SK-N-SH (cell line): ENCODE measurements at regions not wholly inside any gene's neighbourhood (a gene's known extent, or its start where the extent isn't known, plus 50 kb on each side); places are given as distances from the start of the nearest gene placed in this dataset.

ENCODE experiments used
- CTCF ChIA-PET: fragments of 300-600, 350-600 bp; formaldehyde crosslinking; extraction: SDS; loops from one replicate; lab custom pipeline; 2021; lab: Yijun Ruan, JAX
- POLR2A ChIA-PET: fragments of 350-600 bp; sonication (Branson Sonifier 250); formaldehyde crosslinking; extraction: SDS; loops from one replicate; lab custom pipeline; 2020; ENCODE audit warnings: antibody characterized with exemption, inconsistent platforms; lab: Yijun Ruan, JAX
- DNase-seq: peaks from one replicate; pipeline ENCODE4 v3.0.0; 2012
- H2AFZ ChIP-seq: fragments of 200-600 bp; sonication (generic); 2 replicates; pipeline ENCODE4 v1.8.1; 2016; ENCODE audit warnings: antibody characterized with exemption, mild to moderate bottlenecking, low read depth
- H3F3A ChIP-seq: fragments of 200-600 bp; sonication (generic); replicated peaks from 2 replicates; pipeline ENCODE3; 2016; ENCODE audit warnings: antibody characterized with exemption, mild to moderate bottlenecking; ENCODE audit not compliant: insufficient read depth
- H3K27ac ChIP-seq, 2 experiments: fragments of 200-500 bp in 1 of 2; fragments of 200-600 bp in 1 of 2; sonication (Bioruptor generic) in 1 of 2; sonication (generic), shearing (Covaris generic) in 1 of 2; 2 replicates each; pipeline versions ENCODE4 v1.5.1 to v1.6.1; 2014 to 2016; ENCODE audit warnings: low read depth in 2 of 2, inconsistent platforms in 1 of 2, low read length in 1 of 2, mild to moderate bottlenecking in 1 of 2, mixed read lengths in 1 of 2
- H3K27me3 ChIP-seq: fragments of 200-600 bp; sonication (generic), shearing (Covaris generic); 2 replicates; pipeline ENCODE4 v1.6.1; 2016; ENCODE audit warnings: mixed run types; ENCODE audit not compliant: insufficient read depth
- H3K36me3 ChIP-seq, 2 experiments: fragments of 200-500 bp in 1 of 2; fragments of 200-600 bp in 1 of 2; sonication (Bioruptor generic) in 1 of 2; sonication (generic) in 1 of 2; replicated peaks in 1 of 2; 2 replicates each; pipeline versions ENCODE3 to v1.5.1; 2014 to 2016; ENCODE audit warnings: low read length in 1 of 2, mild to moderate bottlenecking in 1 of 2; ENCODE audit not compliant: insufficient read depth in 2 of 2, control insufficient read depth in 1 of 2
- H3K4me1 ChIP-seq, 2 experiments: fragments of 200-500 bp in 1 of 2; fragments of 200-600 bp in 1 of 2; sonication (Bioruptor generic) in 1 of 2; sonication (generic), shearing (Covaris generic) in 1 of 2; 2 replicates each; pipeline versions ENCODE4 v1.5.1 to v1.6.1; 2014 to 2016; ENCODE audit warnings: low read depth in 1 of 2, low read length in 1 of 2, mixed run types in 1 of 2; ENCODE audit not compliant: insufficient read depth in 2 of 2, control insufficient read depth in 1 of 2
- H3K4me2 ChIP-seq: fragments of 200-600 bp; sonication (generic), shearing (Covaris generic); 2 replicates; pipeline ENCODE4 v1.6.1; 2017; ENCODE audit warnings: mixed run types
- H3K4me3 ChIP-seq, 2 experiments: fragments of 200-500 bp in 1 of 2; fragments of 200-600 bp in 1 of 2; sonication (Bioruptor generic) in 1 of 2; sonication (generic), shearing (Covaris generic) in 1 of 2; 2 replicates each; pipeline versions ENCODE4 v1.5.1 to v1.8.1; 2014 to 2016; ENCODE audit warnings: low read depth in 2 of 2, inconsistent platforms in 1 of 2, low read length in 1 of 2, mild to moderate bottlenecking in 1 of 2, mixed read lengths in 1 of 2, moderate library complexity in 1 of 2
- H3K79me2 ChIP-seq: fragments of 200-600 bp; sonication (generic); 2 replicates; pipeline ENCODE4 v1.8.1; 2017; ENCODE audit warnings: mild to moderate bottlenecking; ENCODE audit not compliant: insufficient read depth
- H3K9ac ChIP-seq: fragments of 200-600 bp; sonication (generic); 2 replicates; pipeline ENCODE4 v1.6.1; 2017; ENCODE audit warnings: mixed run types
- H3K9me2 ChIP-seq: fragments of 200-600 bp; sonication (generic); 2 replicates; pipeline ENCODE4 v1.6.1; 2017; ENCODE audit warnings: mixed run types
- H3K9me3 ChIP-seq: fragments of 200-600 bp; sonication (generic); 2 replicates; pipeline ENCODE4 v1.6.1; 2017; ENCODE audit warnings: mixed run types, mild to moderate bottlenecking, moderate library complexity
- H4K20me1 ChIP-seq: fragments of 200-600 bp; sonication (generic); 2 replicates; pipeline ENCODE4 v1.6.1; 2017; ENCODE audit warnings: mild to moderate bottlenecking, mixed run types; ENCODE audit not compliant: insufficient read depth
- CTCF ChIP-seq: fragments of 200-600 bp; sonication (generic); IDR thresholded peaks from 2 replicates; pipeline ENCODE4 v1.6.1; 2017; ENCODE audit warnings: antibody characterized with exemption, mild to moderate bottlenecking, moderate library complexity
- EP300 ChIP-seq, 2 experiments: IDR thresholded peaks; 2 replicates each; pipeline versions ENCODE4 v1.4.0 to v1.6.1; 2012; ENCODE audit warnings: borderline replicate concordance in 1 of 2, low read depth in 1 of 2, low read length in 1 of 2
- FOSL2 ChIP-seq: IDR thresholded peaks from 2 replicates; pipeline ENCODE4 v1.4.0; 2012; ENCODE audit warnings: low read depth, mild to moderate bottlenecking, moderate library complexity, borderline replicate concordance
- GATA2 ChIP-seq: sonication (generic); formaldehyde crosslinking; IDR thresholded peaks from 2 replicates; pipeline ENCODE4 v1.5.0; 2020; ENCODE audit warnings: mild to moderate bottlenecking, missing genetic modification reagents
- MAX ChIP-seq: IDR thresholded peaks from 2 replicates; pipeline ENCODE4 v1.4.0; 2012; ENCODE audit warnings: low read depth
- MEF2A ChIP-seq: IDR thresholded peaks from 2 replicates; pipeline ENCODE4 v1.4.0; 2012; ENCODE audit warnings: low read depth, borderline replicate concordance
- MXI1 ChIP-seq: IDR thresholded peaks from 2 replicates; pipeline ENCODE4 v1.6.1; 2012; ENCODE audit warnings: mild to moderate bottlenecking, low read depth, low read length, improper control_type of control experiment
- NRF1 ChIP-seq: IDR thresholded peaks from 2 replicates; pipeline ENCODE4 v1.6.1; 2012; ENCODE audit warnings: low read depth, mild to moderate bottlenecking, low read length
- RCOR1 ChIP-seq: fragments of 150-350 bp; IDR thresholded peaks from 2 replicates; pipeline ENCODE4 v1.6.1; 2017; ENCODE audit warnings: antibody characterized with exemption, low read length
- REST ChIP-seq: IDR thresholded peaks from 2 replicates; pipeline ENCODE4 v1.6.1; 2012; ENCODE audit warnings: mild to moderate bottlenecking, low read depth, low read length, moderate library complexity
- SIN3A ChIP-seq: IDR thresholded peaks from 2 replicates; pipeline ENCODE4 v1.6.1; 2012; ENCODE audit warnings: low read depth, mild to moderate bottlenecking, low read length, moderate library complexity, borderline replicate concordance
- TCF12 ChIP-seq: IDR thresholded peaks from 2 replicates; pipeline ENCODE4 v1.4.0; 2012
- USF1 ChIP-seq: IDR thresholded peaks from 2 replicates; pipeline ENCODE4 v1.4.0; 2012; ENCODE audit warnings: low read depth, borderline replicate concordance
- USF2 ChIP-seq: fragments of 150-350 bp; IDR thresholded peaks from 2 replicates; pipeline ENCODE4 v1.6.1; 2017; ENCODE audit warnings: antibody characterized with exemption, low read length, low read depth, borderline replicate concordance
- YY1 ChIP-seq: IDR thresholded peaks from 2 replicates; pipeline ENCODE4 v1.4.0; 2012; ENCODE audit warnings: low read depth, mild to moderate bottlenecking
- WGBS: methylation state at CpG from one replicate; pipeline ENCODE4 v1.1.6; 2017; ENCODE audit warnings: low lambda C conversion rate; 5-methylcytosine and 5-hydroxymethylcytosine counted together

GRCh38 chr9:107632216-107632615 lies 142.6 kb upstream of the KLF4 start:
- Histone ChIP-seq H3K9me2 (no peaks in the 10 kb centered on the region), H3K79me2 (no peaks in the 10 kb centered on the region)
- DNase-seq = no peak
- TF ChIP-seq MXI1 (no peak), SIN3A (no peak), USF2 (no peak), MEF2A (no peak), FOSL2 (no peak), CTCF (no peak), TCF12 (no peak), NRF1 (no peak), USF1 (no peak), EP300 (IDR thresholded peaks at IDR 0.05; ENCODE audit: borderline replicate concordance in 1 of 2, low read depth in 1 of 2, low read length in 1 of 2) (no peak)
- TF ChIP-seq, all 33 proteins: peak for 0
- H3K9ac ChIP-seq = no peak overlapping the region
- no peaks in the 10 kb centered on the region for H4K20me1 ChIP-seq
- no peaks in the 10 kb centered on the region for H3K36me3 ChIP-seq
- peaks cover 47% of the 10 kb centered on the region for H3K27me3 ChIP-seq
- 35% methylated on average over 9 of the region's 9 CpGs for WGBS
- ChIA-PET POLR2A (no interaction called here), CTCF (no interaction called here)
- H3F3A ChIP-seq = no peaks in the 10 kb centered on the region
- no peak overlapping the region for H2AFZ ChIP-seq
- no peak overlapping the region for H3K4me3 ChIP-seq
- H3K4me1 ChIP-seq = no peaks in the 10 kb centered on the region
- no peaks in the 10 kb centered on the region for H3K9me3 ChIP-seq
- no peak overlapping the region for H3K4me2 ChIP-seq
- no peak overlapping the region for H3K27ac ChIP-seq

GRCh38 chr9:107631788-107632187 lies 142.2 kb upstream of the KLF4 start:
- Histone ChIP-seq H3K9me3 (no peaks in the 10 kb centered on the region), H3K4me1 (no peaks in the 10 kb centered on the region), H2AFZ (no peak overlapping the region), H3K36me3 (no peaks in the 10 kb centered on the region), H3K79me2 (no peaks in the 10 kb centered on the region), H3K4me3 (no peak overlapping the region), H3K9ac (no peak overlapping the region), H3F3A (no peaks in the 10 kb centered on the region), H3K9me2 (no peaks in the 10 kb centered on the region), H3K27me3 (peaks cover 47% of the 10 kb centered on the region), H3K4me2 (no peak overlapping the region), H3K27ac (no peak overlapping the region), H4K20me1 (no peaks in the 10 kb centered on the region)
- ChIA-PET CTCF (no interaction called here), POLR2A (no interaction called here)
- WGBS = 41% methylated on average over 5 of the region's 5 CpGs
- TF ChIP-seq RCOR1 = no peak
- no peak for TF ChIP-seq SIN3A
- no peak for TF ChIP-seq YY1
- TF ChIP-seq GATA2 = no peak
- no peak for TF ChIP-seq MAX
- no peak for TF ChIP-seq REST
- TF ChIP-seq EP300 (IDR thresholded peaks at IDR 0.05; ENCODE audit: borderline replicate concordance in 1 of 2, low read depth in 1 of 2, low read length in 1 of 2) = no peak
- TF ChIP-seq TCF12 = no peak
- no peak for DNase-seq
